C4-2B (cell line): ENCODE measurements at regions not wholly inside any gene's neighbourhood (a gene's known extent, or its start where the extent isn't known, plus 50 kb on each side); places are given as distances from the start of the nearest gene placed in this dataset.

Experiments used
- ZFX ChIP-seq: fragments of 450-650 bp; IDR thresholded peaks from 2 replicates; pipeline ENCODE4 v1.6.1; 2017
- TF ChIP-seq, protein P1 (sequence below): fragments of 450-650 bp; conservative IDR thresholded peaks from 2 replicates; pipeline ENCODE4 v1.5.1; 2017; ENCODE audit warnings: mild to moderate bottlenecking

GRCh38 chr22:47465222-47465621 lies 702.8 kb downstream of the TBC1D22A start:
- TF ChIP-seq, protein P1, sequence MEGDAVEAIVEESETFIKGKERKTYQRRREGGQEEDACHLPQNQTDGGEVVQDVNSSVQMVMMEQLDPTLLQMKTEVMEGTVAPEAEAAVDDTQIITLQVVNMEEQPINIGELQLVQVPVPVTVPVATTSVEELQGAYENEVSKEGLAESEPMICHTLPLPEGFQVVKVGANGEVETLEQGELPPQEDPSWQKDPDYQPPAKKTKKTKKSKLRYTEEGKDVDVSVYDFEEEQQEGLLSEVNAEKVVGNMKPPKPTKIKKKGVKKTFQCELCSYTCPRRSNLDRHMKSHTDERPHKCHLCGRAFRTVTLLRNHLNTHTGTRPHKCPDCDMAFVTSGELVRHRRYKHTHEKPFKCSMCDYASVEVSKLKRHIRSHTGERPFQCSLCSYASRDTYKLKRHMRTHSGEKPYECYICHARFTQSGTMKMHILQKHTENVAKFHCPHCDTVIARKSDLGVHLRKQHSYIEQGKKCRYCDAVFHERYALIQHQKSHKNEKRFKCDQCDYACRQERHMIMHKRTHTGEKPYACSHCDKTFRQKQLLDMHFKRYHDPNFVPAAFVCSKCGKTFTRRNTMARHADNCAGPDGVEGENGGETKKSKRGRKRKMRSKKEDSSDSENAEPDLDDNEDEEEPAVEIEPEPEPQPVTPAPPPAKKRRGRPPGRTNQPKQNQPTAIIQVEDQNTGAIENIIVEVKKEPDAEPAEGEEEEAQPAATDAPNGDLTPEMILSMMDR, result no peak
- no peak for TF ChIP-seq ZFX
